Astrocyte (in vitro differentiated cells and primary cell): ENCODE measurements at regions not wholly inside any gene's neighbourhood (a gene's known extent, or its start where the extent isn't known, plus 50 kb on each side); places are given as distances from the start of the nearest gene placed in this dataset.

Source experiments
- DNase-seq: peaks from one replicate; pipeline ENCODE4 v3.0.0-alpha.2; 2010; ENCODE audit warnings: low read depth
- FAIRE-seq: peaks from 2 replicates; lab custom pipeline; 2011; peaks lifted over from hg19 to GRCh38; lab: Jason Lieb, UNC
- H2AFZ ChIP-seq: 2 replicates; pipeline ENCODE4 v1.6.0; 2012; ENCODE audit warnings: low read depth, low read length, inconsistent platforms
- H3K27ac ChIP-seq: 2 replicates; pipeline ENCODE4 v1.5.1; 2011; ENCODE audit warnings: low read depth, low read length, inconsistent platforms
- H3K27me3 ChIP-seq: 2 replicates; pipeline ENCODE4 v1.6.0; 2011; ENCODE audit warnings: low read length, inconsistent platforms; ENCODE audit not compliant: insufficient read depth
- H3K36me3 ChIP-seq: 2 replicates; pipeline ENCODE4 v1.5.1; 2011; ENCODE audit warnings: low read length, inconsistent platforms; ENCODE audit not compliant: insufficient read depth
- H3K4me1 ChIP-seq: 2 replicates; pipeline ENCODE4 v1.5.1; 2011; ENCODE audit warnings: low read length, inconsistent platforms; ENCODE audit not compliant: insufficient read depth
- H3K4me2 ChIP-seq: 2 replicates; pipeline ENCODE4 v1.6.0; 2012; ENCODE audit warnings: low read length, inconsistent platforms
- H3K4me3 ChIP-seq: 2 replicates; pipeline ENCODE4 v1.5.1; 2011; ENCODE audit warnings: low read depth, mild to moderate bottlenecking, low read length, inconsistent platforms; ENCODE audit not compliant: insufficient read depth
- H3K79me2 ChIP-seq: 2 replicates; pipeline ENCODE4 v1.6.0; 2012; ENCODE audit warnings: mild to moderate bottlenecking, low read length, inconsistent platforms; ENCODE audit not compliant: insufficient read depth
- H3K9ac ChIP-seq: 2 replicates; pipeline ENCODE4 v1.6.0; 2012; ENCODE audit warnings: mild to moderate bottlenecking, low read length, inconsistent platforms
- H3K9me3 ChIP-seq: 2 replicates; pipeline ENCODE4 v1.5.1; 2012; ENCODE audit warnings: low read depth, mild to moderate bottlenecking, low read length, inconsistent platforms; ENCODE audit not compliant: insufficient read depth
- H4K20me1 ChIP-seq: 2 replicates; pipeline ENCODE4 v1.6.0; 2012; ENCODE audit warnings: low read length, inconsistent platforms; ENCODE audit not compliant: insufficient read depth
- H3K27ac Mint-ChIP-seq: one replicate; pipeline ENCODE4 v1.8.0; 2021; ENCODE audit warnings: mild to moderate bottlenecking, mixed read lengths; ENCODE audit not compliant: unreplicated experiment
- H3K27me3 Mint-ChIP-seq: one replicate; pipeline ENCODE4 v1.8.0; 2021; ENCODE audit warnings: low read depth, mixed read lengths; ENCODE audit not compliant: unreplicated experiment
- H3K36me3 Mint-ChIP-seq: one replicate; pipeline ENCODE4 v1.8.0; 2021; ENCODE audit warnings: low read depth, mixed read lengths; ENCODE audit not compliant: unreplicated experiment
- H3K4me1 Mint-ChIP-seq: one replicate; pipeline ENCODE4 v1.8.0; 2021; ENCODE audit warnings: low read depth, mixed read lengths; ENCODE audit not compliant: unreplicated experiment
- H3K4me3 Mint-ChIP-seq: one replicate; pipeline ENCODE4 v1.8.0; 2021; ENCODE audit warnings: mild to moderate bottlenecking, moderate library complexity, mixed read lengths; ENCODE audit not compliant: unreplicated experiment
- H3K9me3 Mint-ChIP-seq: one replicate; pipeline ENCODE4 v1.8.0; 2021; ENCODE audit warnings: mild to moderate bottlenecking, mixed read lengths; ENCODE audit not compliant: unreplicated experiment
- EZH2 ChIP-seq: IDR thresholded peaks from 2 replicates; pipeline ENCODE4 v1.6.1; 2012; ENCODE audit warnings: mild to moderate bottlenecking, low read length, inconsistent platforms; ENCODE audit not compliant: insufficient read depth
- TF ChIP-seq, protein P1 (sequence below): IDR thresholded peaks from 2 replicates; pipeline ENCODE4 v1.5.1; 2011; ENCODE audit warnings: low read depth, mild to moderate bottlenecking, inconsistent platforms, low read length, moderate library complexity; ENCODE audit not compliant: insufficient read depth

DNA sequence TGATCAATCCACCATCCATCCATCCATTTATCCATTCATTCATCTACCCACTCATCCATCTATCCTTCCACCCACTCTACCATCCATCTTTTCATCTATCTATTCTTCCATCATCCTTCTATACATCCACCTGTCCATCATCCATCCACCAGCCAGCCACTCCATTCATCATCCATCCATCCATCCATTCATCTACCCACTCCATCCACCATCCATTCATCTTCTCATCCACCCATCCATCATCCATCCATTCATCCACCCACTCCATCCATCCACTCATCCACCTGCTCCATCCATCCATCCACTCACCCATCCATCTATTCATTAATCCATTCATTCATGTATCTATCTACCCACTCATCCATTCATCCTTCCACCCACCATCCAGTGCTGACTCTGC, 127.9 kb upstream of the TMPRSS2 start:
- Mint-ChIP-seq H3K4me3 (no peak overlapping the region), H3K4me1 (peaks cover 9% of the 10 kb centered on the region), H3K36me3 (peaks cover 4% of the 10 kb centered on the region), H3K27me3 (peaks cover 7% of the 10 kb centered on the region), H3K27ac (no peak overlapping the region), H3K9me3 (peaks cover 17% of the 10 kb centered on the region)
- Histone ChIP-seq H3K27ac (no peak overlapping the region), H3K27me3 (no peaks in the 10 kb centered on the region), H4K20me1 (no peaks in the 10 kb centered on the region), H3K36me3 (no peaks in the 10 kb centered on the region), H2AFZ (no peak overlapping the region), H3K4me2 (no peak overlapping the region), H3K4me3 (no peak overlapping the region), H3K4me1 (peaks cover 29% of the 10 kb centered on the region), H3K9me3 (no peaks in the 10 kb centered on the region), H3K9ac (no peak overlapping the region), H3K79me2 (no peaks in the 10 kb centered on the region)
- FAIRE-seq (no peak), DNase-seq (no peak)
- TF ChIP-seq EZH2 = no peak
- TF ChIP-seq, protein P1, sequence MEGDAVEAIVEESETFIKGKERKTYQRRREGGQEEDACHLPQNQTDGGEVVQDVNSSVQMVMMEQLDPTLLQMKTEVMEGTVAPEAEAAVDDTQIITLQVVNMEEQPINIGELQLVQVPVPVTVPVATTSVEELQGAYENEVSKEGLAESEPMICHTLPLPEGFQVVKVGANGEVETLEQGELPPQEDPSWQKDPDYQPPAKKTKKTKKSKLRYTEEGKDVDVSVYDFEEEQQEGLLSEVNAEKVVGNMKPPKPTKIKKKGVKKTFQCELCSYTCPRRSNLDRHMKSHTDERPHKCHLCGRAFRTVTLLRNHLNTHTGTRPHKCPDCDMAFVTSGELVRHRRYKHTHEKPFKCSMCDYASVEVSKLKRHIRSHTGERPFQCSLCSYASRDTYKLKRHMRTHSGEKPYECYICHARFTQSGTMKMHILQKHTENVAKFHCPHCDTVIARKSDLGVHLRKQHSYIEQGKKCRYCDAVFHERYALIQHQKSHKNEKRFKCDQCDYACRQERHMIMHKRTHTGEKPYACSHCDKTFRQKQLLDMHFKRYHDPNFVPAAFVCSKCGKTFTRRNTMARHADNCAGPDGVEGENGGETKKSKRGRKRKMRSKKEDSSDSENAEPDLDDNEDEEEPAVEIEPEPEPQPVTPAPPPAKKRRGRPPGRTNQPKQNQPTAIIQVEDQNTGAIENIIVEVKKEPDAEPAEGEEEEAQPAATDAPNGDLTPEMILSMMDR = no peak

DNA sequence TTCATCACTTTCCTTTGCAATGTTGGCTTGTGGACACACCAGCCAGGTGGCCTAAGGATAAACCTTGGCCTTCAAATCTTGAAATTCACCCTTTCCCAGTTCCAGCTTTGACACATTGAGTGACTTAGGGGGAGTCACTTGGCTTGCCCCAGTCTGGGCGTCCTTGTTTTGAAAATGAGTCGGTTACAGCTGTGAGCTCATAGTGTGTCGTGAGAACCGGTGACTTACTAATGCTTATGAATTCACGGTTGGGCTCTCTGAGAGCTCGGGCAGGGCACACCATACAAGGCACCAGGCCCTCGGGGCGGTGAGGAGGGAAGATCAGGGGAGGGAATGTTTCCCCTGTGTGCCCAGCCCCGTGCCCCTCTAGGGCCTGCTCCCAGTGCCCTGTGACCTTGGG, 126.9 kb upstream of the TMPRSS2 start:
- no peak overlapping the region for H3K9ac ChIP-seq
- H3K4me2 ChIP-seq = no peak overlapping the region
- Mint-ChIP-seq H3K4me1 (peaks cover 6% of the 10 kb centered on the region), H3K9me3 (peaks cover 17% of the 10 kb centered on the region), H3K27me3 (peaks cover 7% of the 10 kb centered on the region), H3K36me3 (peaks cover 4% of the 10 kb centered on the region), H3K27ac (no peak overlapping the region), H3K4me3 (no peak overlapping the region)
- no peak overlapping the region for H2AFZ ChIP-seq
- H3K9me3 ChIP-seq = no peaks in the 10 kb centered on the region
- no peak overlapping the region for H3K4me3 ChIP-seq
- no peaks in the 10 kb centered on the region for H3K36me3 ChIP-seq
- H3K27ac ChIP-seq = peak overlapping the region; percentile 4
- DNase-seq (peak; percentile 55), FAIRE-seq (peak; percentile 73)
- no peaks in the 10 kb centered on the region for H4K20me1 ChIP-seq
- no peaks in the 10 kb centered on the region for H3K27me3 ChIP-seq
- TF ChIP-seq, protein P1 = no peak
- TF ChIP-seq EZH2 = no peak
- H3K79me2 ChIP-seq = no peaks in the 10 kb centered on the region
- H3K4me1 ChIP-seq = peaks cover 34% of the 10 kb centered on the region

DNA sequence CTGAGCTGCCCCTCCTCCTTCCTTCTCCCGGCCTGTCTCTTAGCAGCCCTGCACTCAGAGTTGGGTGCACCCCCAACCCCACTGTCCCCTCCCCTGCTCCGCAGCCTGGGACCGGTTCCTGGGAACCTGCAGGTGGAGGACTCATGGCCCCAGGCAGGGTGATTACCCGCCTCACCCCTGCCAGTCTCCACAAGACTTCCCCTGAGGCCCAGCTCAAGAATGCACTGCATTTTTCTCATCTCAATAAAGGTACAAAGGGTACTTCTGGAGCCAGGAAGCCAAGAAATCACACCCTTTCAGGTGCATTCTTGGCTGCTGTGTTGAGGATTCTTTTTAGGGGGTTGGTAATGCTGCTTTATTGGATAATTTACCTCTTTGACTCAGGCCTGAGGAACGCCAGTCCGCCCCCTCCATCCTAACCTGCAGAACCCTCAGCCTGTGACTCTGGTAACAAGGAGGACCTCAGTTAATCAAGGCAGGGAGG, 126.3 kb upstream of the TMPRSS2 start:
- Histone ChIP-seq H3K79me2 (no peaks in the 10 kb centered on the region), H3K36me3 (no peaks in the 10 kb centered on the region), H4K20me1 (no peaks in the 10 kb centered on the region), H3K27me3 (no peaks in the 10 kb centered on the region), H2AFZ (no peak overlapping the region), H3K4me2 (no peak overlapping the region), H3K4me3 (no peak overlapping the region), H3K9me3 (no peaks in the 10 kb centered on the region), H3K4me1 (peaks cover 34% of the 10 kb centered on the region), H3K9ac (no peak overlapping the region), H3K27ac (no peak overlapping the region)
- peaks cover 7% of the 10 kb centered on the region for H3K27me3 Mint-ChIP-seq
- no peak overlapping the region for H3K4me3 Mint-ChIP-seq
- TF ChIP-seq, protein P1 = no peak
- TF ChIP-seq EZH2 = no peak
- H3K27ac Mint-ChIP-seq = no peak overlapping the region
- H3K9me3 Mint-ChIP-seq = peaks cover 18% of the 10 kb centered on the region
- DNase-seq (no peak), FAIRE-seq (no peak)
- H3K36me3 Mint-ChIP-seq = no peaks in the 10 kb centered on the region
- H3K4me1 Mint-ChIP-seq = peaks cover 6% of the 10 kb centered on the region
